HepG2 (cell line): ENCODE measurements at regions not wholly inside any gene's neighbourhood (a gene's known extent, or its start where the extent isn't known, plus 50 kb on each side); places are given as distances from the start of the nearest gene placed in this dataset.

Experiments used
- ATAC-seq: fragments of 200-7000 bp; cut with Tn5 transposase; 3 replicates; pipeline ENCODE4 v1.9.1; 2020; ENCODE audit warnings: mild to moderate bottlenecking, moderate library complexity
- BruUV-seq: library from RNA; stranded (reverse); fragments of 400-500 nt; replicated peaks from 2 replicates; lab custom pipeline; 2021; lab: Mats Ljungman, UMichigan
- CTCF ChIA-PET: fragments of 300-600 bp; formaldehyde crosslinking; extraction: SDS; loops from one replicate; lab custom pipeline; 2021; ENCODE audit warnings: low total read pairs, inconsistent platforms, low intra/inter-chr PET ratio; lab: Yijun Ruan, JAX
- POLR2A ChIA-PET: fragments of 350-600 bp; sonication (Branson Sonifier 250); formaldehyde crosslinking; loops from one replicate; lab custom pipeline; 2020; ENCODE audit warnings: antibody characterized with exemption, inconsistent platforms; lab: Yijun Ruan, JAX
- DNase-seq: peaks from one replicate; pipeline ENCODE4 v3.0.0-alpha.2; 2015; ENCODE audit warnings: low spot score
- FAIRE-seq: peaks from 3 replicates; lab custom pipeline; 2011; peaks lifted over from hg19 to GRCh38; lab: Jason Lieb, UNC
- H2AFZ ChIP-seq: one replicate; pipeline ENCODE4 v1.6.1; 2011; ENCODE audit warnings: low read length, inconsistent platforms
- H3K27ac ChIP-seq: fragments of 300-600 bp; 3 replicates; pipeline ENCODE4 v1.8.0; 2011; ENCODE audit warnings: mixed run types, mild to moderate bottlenecking, mixed read lengths, low read length, inconsistent platforms; ENCODE audit not compliant: insufficient read depth; ENCODE audit errors: extremely low read length
- H3K27me3 ChIP-seq, 2 experiments: fragments of 200-600 bp in 1 of 2; 2 replicates in 1 of 2; 3 replicates in 1 of 2; pipeline versions ENCODE4 v1.6.0 to v1.8.0; 2011; ENCODE audit warnings: low read length in 2 of 2, mild to moderate bottlenecking in 2 of 2, moderate library complexity in 2 of 2, inconsistent platforms in 1 of 2; ENCODE audit not compliant: insufficient read depth in 2 of 2, control insufficient read depth in 1 of 2
- H3K36me3 ChIP-seq, 2 experiments: fragments of 200-600 bp in 1 of 2; replicated peaks in 1 of 2; 2 replicates in 1 of 2; 3 replicates in 1 of 2; pipeline versions ENCODE4 v1.5.1 to v1.8.0; 2011; ENCODE audit warnings: low read length in 2 of 2, inconsistent platforms in 1 of 2; ENCODE audit not compliant: insufficient read depth in 2 of 2, control insufficient read depth in 1 of 2
- H3K4me1 ChIP-seq: 2 replicates; pipeline ENCODE4 v1.5.1; 2012; ENCODE audit warnings: low read length, inconsistent platforms; ENCODE audit not compliant: insufficient read depth
- H3K4me2 ChIP-seq: 2 replicates; pipeline ENCODE4 v1.6.0; 2011; ENCODE audit warnings: low read depth, low read length, inconsistent platforms
- H3K4me3 ChIP-seq, 3 experiments: fragments of 200-600 bp in 1 of 3; sonication (generic), shearing (Covaris generic) in 1 of 3; replicated peaks in 1 of 3; 2 replicates each; pipeline ENCODE4 v1.5.1; 2011 to 2016; ENCODE audit warnings: low read length in 3 of 3, inconsistent platforms in 2 of 3, low read depth in 2 of 3, mild to moderate bottlenecking in 2 of 3, control low read depth in 1 of 3, mixed read lengths in 1 of 3; ENCODE audit not compliant: insufficient read depth in 1 of 3
- H3K79me2 ChIP-seq: one replicate; pipeline ENCODE4 v1.6.1; 2011; ENCODE audit warnings: low read length, inconsistent platforms; ENCODE audit not compliant: insufficient read depth
- H3K9ac ChIP-seq: 2 replicates; pipeline ENCODE4 v1.6.0; 2011; ENCODE audit warnings: mild to moderate bottlenecking, low read depth, low read length, inconsistent platforms; ENCODE audit not compliant: insufficient read depth
- H3K9me3 ChIP-seq: 2 replicates; pipeline ENCODE4 v1.5.1; 2012; ENCODE audit warnings: mild to moderate bottlenecking, low read length
- H4K20me1 ChIP-seq: 2 replicates; pipeline ENCODE4 v1.6.0; 2011; ENCODE audit warnings: inconsistent platforms, mild to moderate bottlenecking, low read length, moderate library complexity; ENCODE audit not compliant: insufficient read depth
- GPBP1L1 ChIP-seq: sonication (generic); formaldehyde crosslinking; IDR thresholded peaks from 2 replicates; pipeline ENCODE4 v1.5.0; 2020; ENCODE audit warnings: mild to moderate bottlenecking, missing genetic modification reagents
- ISL2 ChIP-seq: sonication (generic); formaldehyde crosslinking; IDR thresholded peaks from 2 replicates; pipeline ENCODE4 v1.5.0; 2020; ENCODE audit warnings: missing genetic modification reagents
- JUNB ChIP-seq: sonication (generic); formaldehyde crosslinking; IDR thresholded peaks from 2 replicates; pipeline ENCODE4 v1.8.0; 2022; ENCODE audit warnings: missing genetic modification reagents, mild to moderate bottlenecking, borderline replicate concordance
- KLF9 ChIP-seq: IDR thresholded peaks from 2 replicates; pipeline ENCODE4 v1.6.1; 2016; ENCODE audit warnings: low read depth
- MLXIP ChIP-seq: sonication (generic); formaldehyde crosslinking; IDR thresholded peaks from 2 replicates; pipeline ENCODE4 v1.9.0; 2021; ENCODE audit warnings: missing genetic modification reagents, borderline replicate concordance
- SAFB2 ChIP-seq: sonication (generic); formaldehyde crosslinking; IDR thresholded peaks from 2 replicates; pipeline ENCODE4 v1.5.1; 2020; ENCODE audit warnings: missing genetic modification reagents, low read depth, mild to moderate bottlenecking, borderline replicate concordance
- SIN3A ChIP-seq: IDR thresholded peaks from 2 replicates; pipeline ENCODE4 v1.6.1; 2011; ENCODE audit warnings: low read depth, mild to moderate bottlenecking, control low read depth, low read length, borderline replicate concordance
- SKI ChIP-seq: fragments of 450-650 bp; IDR thresholded peaks from one replicate; pipeline ENCODE4 v1.6.1; 2018; ENCODE audit warnings: mild to moderate bottlenecking; ENCODE audit not compliant: partially characterized antibody
- SNAPC5 ChIP-seq: sonication (generic); formaldehyde crosslinking; IDR thresholded peaks from 2 replicates; pipeline ENCODE4 v1.8.1; 2023; ENCODE audit warnings: mild to moderate bottlenecking, missing genetic modification reagents, borderline replicate concordance
- SPEN ChIP-seq: sonication (generic); formaldehyde crosslinking; IDR thresholded peaks from 2 replicates; pipeline ENCODE4 v1.5.1; 2020; ENCODE audit warnings: low read depth, mild to moderate bottlenecking, missing genetic modification reagents
- ZFAT ChIP-seq: sonication (generic); formaldehyde crosslinking; conservative IDR thresholded peaks from 2 replicates; pipeline ENCODE4 v1.8.1; 2023; ENCODE audit warnings: missing genetic modification reagents, inconsistent platforms
- ZFP36L1 ChIP-seq: sonication (generic); formaldehyde crosslinking; IDR thresholded peaks from 2 replicates; pipeline ENCODE4 v1.8.0; 2022; ENCODE audit warnings: mild to moderate bottlenecking, missing genetic modification reagents, moderate library complexity
- ZFP82 ChIP-seq: sonication (generic); formaldehyde crosslinking; IDR thresholded peaks from 2 replicates; pipeline ENCODE4 v1.5.1; 2020; ENCODE audit warnings: mild to moderate bottlenecking, missing genetic modification reagents, borderline replicate concordance
- ZNF430 ChIP-seq: sonication (generic); formaldehyde crosslinking; IDR thresholded peaks from 2 replicates; pipeline ENCODE4 v1.9.0; 2021; ENCODE audit warnings: mild to moderate bottlenecking, missing genetic modification reagents
- ZNF546 ChIP-seq: sonication (generic); formaldehyde crosslinking; conservative IDR thresholded peaks from 2 replicates; pipeline ENCODE4 v1.8.1; 2023; ENCODE audit warnings: mild to moderate bottlenecking, missing genetic modification reagents
- ZNF577 ChIP-seq: sonication (generic); formaldehyde crosslinking; IDR thresholded peaks from 2 replicates; pipeline ENCODE4 v1.4.0; 2020; ENCODE audit warnings: mild to moderate bottlenecking, low read depth, missing genetic modification reagents, borderline replicate concordance
- ZNF616 ChIP-seq: sonication (generic); formaldehyde crosslinking; IDR thresholded peaks from 2 replicates; pipeline ENCODE4 v1.5.0; 2020; ENCODE audit warnings: low read depth, mild to moderate bottlenecking, missing genetic modification reagents
- ZNF678 ChIP-seq: sonication (generic); formaldehyde crosslinking; IDR thresholded peaks from 2 replicates; pipeline ENCODE4 v1.4.0; 2020; ENCODE audit warnings: mild to moderate bottlenecking, missing genetic modification reagents
- ZNF83 ChIP-seq: sonication (generic); formaldehyde crosslinking; IDR thresholded peaks from 2 replicates; pipeline ENCODE4 v1.4.0; 2020; ENCODE audit warnings: missing genetic modification reagents, mild to moderate bottlenecking, borderline replicate concordance
- WGBS: methylation state at CpG from one replicate; pipeline ENCODE4 v1.1.6; 2017; ENCODE audit warnings: low lambda C conversion rate; 5-methylcytosine and 5-hydroxymethylcytosine counted together
- in situ Hi-C: cut with HindIII; loops from 2 replicates; pipeline ENCODE4 v1.10.0; 2017; ENCODE audit warnings: low pct_unique_long_range_greater_than_20kb; ENCODE audit not compliant: extremely low pct_ligation_motif_present
- intact Hi-C: fragments of 100-400 bp; cut with micrococcal nuclease; formaldehyde crosslinking; loops from one replicate; pipeline ENCODE4 v1.10.0; 2022; ENCODE audit not compliant: unreplicated experiment
- TF ChIP-seq, protein P1 (sequence below): sonication (generic); formaldehyde crosslinking; IDR thresholded peaks from 2 replicates; pipeline ENCODE4 v1.8.0; 2022; ENCODE audit warnings: missing genetic modification reagents, mild to moderate bottlenecking, inconsistent platforms, borderline replicate concordance

- TF ChIP-seq SNAPC5 (CRISPR knock-in tag), result no peak
- TF ChIP-seq ISL2, result no peak
- no peak for TF ChIP-seq ZNF546 (CRISPR knock-in tag)
Observed at GRCh38 chr15:81962482-81962881, 83.3 kb downstream of the MEX3B start (continued).

GRCh38 chr15:81959196-81959595, 86.6 kb downstream of the MEX3B start:
- H3K79me2 ChIP-seq, result no peaks in the 10 kb centered on the region
- H3K27me3 ChIP-seq, result 0 out of 5 replicates have a peak, but pooled peaks cover 0 to 3% of the 10 kb centered on the region in 2 experiments
- 0% methylated on average over 3 of the region's 3 CpGs for WGBS
- CTCF ChIA-PET, result no interaction called here
- H2AFZ ChIP-seq, result no peak overlapping the region
- no peak overlapping the region for H3K9ac ChIP-seq
- H3K36me3 ChIP-seq, result no peaks in the 10 kb centered on the region
- H3K4me2 ChIP-seq, result no peak overlapping the region
- no peak for FAIRE-seq
- no peaks in the 10 kb centered on the region for H3K9me3 ChIP-seq
- BruUV-seq, result no TSS peak
- DNase-seq, result no peak
- no peak overlapping the region for H3K4me3 ChIP-seq
- POLR2A ChIA-PET, result no interaction called here
- in situ Hi-C loops (no loop called here), intact Hi-C loops (no loop called here)
- no peak overlapping the region for H3K27ac ChIP-seq
- H4K20me1 ChIP-seq, result no peaks in the 10 kb centered on the region
- ATAC-seq, result no peak
- H3K4me1 ChIP-seq, result no peaks in the 10 kb centered on the region
- TF ChIP-seq GPBP1L1 (no peak), ZFP82 (CRISPR knock-in tag) (no peak), MLXIP (CRISPR knock-in tag) (no peak), SKI (no peak), SIN3A (no peak), ZNF430 (no peak), ZNF616 (CRISPR knock-in tag) (no peak), SPEN (CRISPR knock-in tag) (no peak), ZFP36L1 (CRISPR knock-in tag) (no peak), ZNF83 (CRISPR knock-in tag) (no peak), ZNF577 (CRISPR knock-in tag) (no peak), ZNF678 (CRISPR knock-in tag) (no peak), ZFAT (CRISPR knock-in tag) (no peak), SAFB2 (CRISPR knock-in tag) (no peak), KLF9 (no peak), JUNB (CRISPR knock-in tag) (no peak)
- TF ChIP-seq, protein P1, sequence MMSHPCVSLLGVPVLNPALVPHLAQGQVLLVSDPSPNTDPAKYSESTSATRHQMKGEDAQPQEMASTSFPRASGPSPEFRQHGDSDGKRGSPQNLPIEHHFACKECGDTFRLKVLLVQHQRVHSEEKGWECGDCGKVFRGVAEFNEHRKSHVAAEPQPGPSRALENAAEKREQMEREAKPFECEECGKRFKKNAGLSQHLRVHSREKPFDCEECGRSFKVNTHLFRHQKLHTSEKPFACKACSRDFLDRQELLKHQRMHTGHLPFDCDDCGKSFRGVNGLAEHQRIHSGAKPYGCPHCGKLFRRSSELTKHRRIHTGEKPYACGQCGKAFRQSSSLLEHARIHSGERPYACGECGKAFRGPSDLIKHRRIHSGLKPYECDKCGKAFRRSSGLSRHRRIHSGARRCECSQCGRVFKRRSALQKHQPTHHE (CRISPR knock-in tag), result no peak
